Spinal cord (tissue), 9 donors: ENCODE measurements at regions not wholly inside any gene's neighbourhood (a gene's known extent, or its start where the extent isn't known, plus 50 kb on each side); places are given as distances from the start of the nearest gene placed in this dataset.
A peak's percentile ranks its signal among the peaks of the same experiment; 100 is the strongest.

Experiments
- DNase-seq, 6 donors: peaks; one replicate each; pipeline versions ENCODE4 v3.0.0 to v3.0.0-alpha.2; 2013 to 2015; ENCODE audit warnings: low spot score in 6 of 6, low read depth in 4 of 6
- H3K27ac ChIP-seq: one replicate; pipeline ENCODE4 v1.5.1; 2013; ENCODE audit warnings: low read depth, low read length, control low read depth
- H3K27me3 ChIP-seq: one replicate; pipeline ENCODE4 v1.6.1; 2013; ENCODE audit warnings: low read length; ENCODE audit not compliant: control insufficient read depth, insufficient read depth
- H3K36me3 ChIP-seq: one replicate; pipeline ENCODE4 v1.6.1; 2013; ENCODE audit warnings: low read length; ENCODE audit not compliant: control insufficient read depth, insufficient read depth
- H3K4me1 ChIP-seq: one replicate; pipeline ENCODE4 v1.6.1; 2013; ENCODE audit warnings: low read length; ENCODE audit not compliant: control insufficient read depth, insufficient read depth
- H3K4me3 ChIP-seq: one replicate; pipeline ENCODE4 v1.5.1; 2013; ENCODE audit warnings: low read depth, low read length, control low read depth
- H3K9me3 ChIP-seq: one replicate; pipeline ENCODE4 v1.6.1; 2013; ENCODE audit warnings: low read length; ENCODE audit not compliant: control insufficient read depth, insufficient read depth
- WGBS: methylation state at CpG from one replicate; pipeline ENCODE4 v1.1.5; 2013; ENCODE audit warnings: missing lambda C conversion rate; ENCODE audit not compliant: insufficient coverage; 5-methylcytosine and 5-hydroxymethylcytosine counted together
- donor health status: healthy.

GRCh38 chr18:22673182-22673862 lies 255.6 kb upstream of the CTAGE1 start:
- WGBS, result 83% methylated on average over 1 of the region's 3 CpGs
- no peak overlapping the region for H3K4me3 ChIP-seq
- no peak overlapping the region for H3K27ac ChIP-seq
- DNase-seq, result no peak
- H3K4me1 ChIP-seq, result no peaks in the 10 kb centered on the region
- H3K9me3 ChIP-seq, result no peaks in the 10 kb centered on the region
- no peaks in the 10 kb centered on the region for H3K27me3 ChIP-seq
- H3K36me3 ChIP-seq, result no peaks in the 10 kb centered on the region

GRCh38 chr18:22674272-22674671 lies 256.6 kb upstream of the CTAGE1 start:
- H3K4me1 ChIP-seq, result no peaks in the 10 kb centered on the region
- 88% methylated on average over 2 of the region's 3 CpGs for WGBS
- H3K4me3 ChIP-seq, result no peak overlapping the region
- H3K27ac ChIP-seq, result no peak overlapping the region
- H3K36me3 ChIP-seq, result no peaks in the 10 kb centered on the region
- DNase-seq, result peak in 1 of 6 donors; percentile 12
- no peaks in the 10 kb centered on the region for H3K9me3 ChIP-seq
- no peaks in the 10 kb centered on the region for H3K27me3 ChIP-seq

GRCh38 chr18:22675006-22675405 lies 257.3 kb upstream of the CTAGE1 start:
- H3K27me3 ChIP-seq, result no peaks in the 10 kb centered on the region
- no peak overlapping the region for H3K4me3 ChIP-seq
- no peak overlapping the region for H3K27ac ChIP-seq
- DNase-seq, result no peak
- H3K36me3 ChIP-seq, result no peaks in the 10 kb centered on the region
- no peaks in the 10 kb centered on the region for H3K9me3 ChIP-seq
- H3K4me1 ChIP-seq, result no peaks in the 10 kb centered on the region

DNA sequence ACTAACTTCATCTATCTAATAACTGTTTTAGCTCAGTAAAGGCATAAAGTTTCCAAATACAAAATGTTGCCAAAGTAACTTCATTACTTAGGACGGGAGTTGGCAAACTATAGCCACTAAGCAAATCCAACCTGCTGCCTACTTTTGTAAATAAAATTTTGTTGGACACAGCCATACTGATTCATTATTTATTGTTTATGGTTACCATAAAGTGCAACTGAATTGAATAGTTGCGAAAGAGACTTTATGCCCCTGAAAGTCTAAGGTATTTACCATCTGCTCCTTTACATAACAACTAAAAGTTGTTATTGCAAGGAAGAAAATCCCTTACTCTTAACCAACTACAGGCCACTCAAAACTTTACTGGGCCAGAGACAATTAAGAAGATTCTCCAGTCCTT lies 256.7 kb upstream of the RBBP8 start:
- no peak for DNase-seq
- H3K4me1 ChIP-seq, result no peaks in the 10 kb centered on the region
- H3K36me3 ChIP-seq, result no peaks in the 10 kb centered on the region
- H3K4me3 ChIP-seq, result no peak overlapping the region
- no peak overlapping the region for H3K27ac ChIP-seq
- H3K9me3 ChIP-seq, result no peaks in the 10 kb centered on the region
- no peaks in the 10 kb centered on the region for H3K27me3 ChIP-seq
- WGBS, result no CpG with 5 or more reads among the region's 2 CpGs

GRCh38 chr18:22678486-22678885 lies 254.6 kb upstream of the RBBP8 start:
- no peaks in the 10 kb centered on the region for H3K36me3 ChIP-seq
- peak in 1 of 6 donors; percentile 14 for DNase-seq
- no peaks in the 10 kb centered on the region for H3K9me3 ChIP-seq
- no peak overlapping the region for H3K4me3 ChIP-seq
- H3K27me3 ChIP-seq, result no peaks in the 10 kb centered on the region
- WGBS, result 80% methylated on average over 1 of the region's 1 CpG
- no peaks in the 10 kb centered on the region for H3K4me1 ChIP-seq
- H3K27ac ChIP-seq, result no peak overlapping the region

DNA sequence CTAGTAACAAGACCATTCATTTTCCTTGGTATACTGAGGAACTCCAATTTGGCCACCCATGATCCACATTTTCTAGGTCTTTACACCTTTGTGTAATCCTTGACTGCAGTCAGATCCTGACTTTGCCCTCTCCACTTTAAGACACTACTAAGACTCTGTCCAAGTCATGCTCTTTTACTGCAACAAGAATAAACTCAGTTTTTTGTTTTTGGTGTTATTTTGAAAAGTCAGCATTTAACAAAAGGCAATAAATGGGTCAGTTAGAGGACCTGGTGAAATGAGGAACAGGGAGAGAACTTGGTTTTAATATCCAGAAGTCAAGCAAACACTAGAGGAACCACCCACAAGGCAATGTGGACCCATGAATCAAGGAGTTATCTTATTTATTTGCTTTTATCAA lies 252.2 kb upstream of the RBBP8 start:
- no peaks in the 10 kb centered on the region for H3K9me3 ChIP-seq
- no peak for DNase-seq
- H3K36me3 ChIP-seq, result no peaks in the 10 kb centered on the region
- H3K4me3 ChIP-seq, result no peak overlapping the region
- H3K27ac ChIP-seq, result no peak overlapping the region
- no peaks in the 10 kb centered on the region for H3K27me3 ChIP-seq
- H3K4me1 ChIP-seq, result no peaks in the 10 kb centered on the region

DNA sequence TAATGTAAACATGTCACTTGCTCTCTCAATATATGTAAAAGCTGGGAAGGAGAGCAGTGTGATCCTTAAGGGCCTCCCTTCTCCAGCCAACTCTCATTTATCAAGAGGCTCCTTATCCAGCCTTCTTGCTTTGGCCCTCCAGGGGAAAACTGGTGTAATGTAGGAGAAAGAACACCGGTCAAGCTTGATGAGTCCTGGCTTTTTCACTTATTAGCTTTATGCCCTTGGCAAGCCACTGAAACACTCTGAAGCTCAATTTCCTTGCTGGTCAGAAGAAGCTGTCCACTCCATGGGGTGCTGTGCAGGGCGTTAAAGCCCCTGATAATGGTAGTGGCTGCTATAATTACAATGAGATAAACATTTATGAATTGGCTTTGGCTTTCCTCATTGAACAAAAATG lies 251.2 kb upstream of the RBBP8 start:
- Histone ChIP-seq H3K36me3 (no peaks in the 10 kb centered on the region), H3K4me3 (no peak overlapping the region), H3K27ac (no peak overlapping the region), H3K4me1 (no peaks in the 10 kb centered on the region), H3K27me3 (no peaks in the 10 kb centered on the region), H3K9me3 (no peaks in the 10 kb centered on the region)
- peak in 1 of 6 donors; percentile 43 for DNase-seq
- WGBS, result no CpG with 5 or more reads among the region's 2 CpGs

- H3K27me3 ChIP-seq, result no peaks in the 10 kb centered on the region
- WGBS, result no CpG with 5 or more reads among the region's 1 CpG
- no peak overlapping the region for H3K27ac ChIP-seq
- no peaks in the 10 kb centered on the region for H3K4me1 ChIP-seq
- no peak overlapping the region for H3K4me3 ChIP-seq
- H3K9me3 ChIP-seq, result no peaks in the 10 kb centered on the region
- DNase-seq, result no peak
- no peaks in the 10 kb centered on the region for H3K36me3 ChIP-seq
These were observed 250.4 kb upstream of the RBBP8 start for GRCh38 chr18:22682720-22683119.

DNA sequence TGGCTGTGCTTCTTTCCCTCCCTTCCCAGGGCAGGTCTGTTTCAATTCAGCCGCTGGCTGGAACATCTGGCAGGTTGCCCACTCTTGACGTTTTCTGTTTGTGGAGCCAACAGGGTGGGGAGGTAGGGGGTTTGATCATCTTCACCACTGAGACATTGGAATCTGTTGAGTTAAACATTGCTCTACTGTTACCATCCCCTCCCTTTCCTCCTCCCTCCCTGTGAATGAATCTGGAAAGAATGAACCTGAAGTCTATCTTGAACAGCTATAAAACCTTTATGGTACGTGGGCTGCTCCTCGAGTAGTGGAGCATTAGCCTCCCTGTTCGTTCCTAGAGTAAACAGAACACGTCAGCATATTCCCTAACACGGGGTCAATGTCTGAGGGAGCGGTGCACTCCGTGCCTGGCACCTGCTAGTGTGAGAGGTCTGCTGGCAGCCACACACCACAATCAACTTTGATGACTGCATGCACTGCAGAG lies 249.9 kb upstream of the RBBP8 start:
- WGBS, result 14% methylated on average over 7 of the region's 9 CpGs
- Histone ChIP-seq H3K27ac (no peak overlapping the region), H3K9me3 (no peaks in the 10 kb centered on the region), H3K36me3 (no peaks in the 10 kb centered on the region), H3K4me3 (no peak overlapping the region), H3K27me3 (no peaks in the 10 kb centered on the region), H3K4me1 (no peaks in the 10 kb centered on the region)
- peak; percentile 29 to 83 (median 45) for DNase-seq

DNA sequence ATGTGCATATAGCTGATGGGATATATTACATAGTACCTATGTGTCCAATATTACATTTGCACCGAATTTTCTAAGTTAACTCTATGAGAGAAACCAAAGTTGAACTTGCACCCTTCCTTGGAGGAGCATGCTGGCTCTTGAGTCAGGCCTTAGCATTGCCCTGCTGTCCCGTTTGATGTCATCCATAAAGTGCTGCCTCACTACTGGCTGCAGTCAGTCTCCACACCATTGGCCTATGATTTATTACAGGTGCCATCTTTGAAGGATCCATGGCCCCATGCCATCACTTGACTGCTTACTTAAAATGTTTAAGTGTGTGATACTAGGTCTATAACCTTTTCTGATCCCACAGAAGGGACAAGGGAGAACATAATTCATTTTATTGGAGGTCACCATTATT lies 249.3 kb upstream of the RBBP8 start:
- no peak for DNase-seq
- Histone ChIP-seq H3K27me3 (no peaks in the 10 kb centered on the region), H3K9me3 (no peaks in the 10 kb centered on the region)

More for the DNA sequence above, 249.3 kb upstream of the RBBP8 start:
- 43% methylated on average over 1 of the region's 2 CpGs for WGBS
- Histone ChIP-seq H3K4me1 (no peaks in the 10 kb centered on the region), H3K36me3 (no peaks in the 10 kb centered on the region), H3K27ac (no peak overlapping the region), H3K4me3 (no peak overlapping the region)
